IPS-NIHi11 (cell line): ENCODE measurements at regions not wholly inside any gene's neighbourhood (a gene's known extent, or its start where the extent isn't known, plus 50 kb on each side); places are given as distances from the start of the nearest gene placed in this dataset.
A peak's percentile ranks its signal among the peaks of the same experiment; 100 is the strongest.

Experiments
- DNase-seq: peaks from one replicate; pipeline ENCODE4 v3.0.0; 2012; ENCODE audit warnings: mixed read lengths, low spot score

GRCh38 chr10:130820880-130821482 lies 490.5 kb downstream of the TCERG1L start:
- DNase-seq = no peak

DNA sequence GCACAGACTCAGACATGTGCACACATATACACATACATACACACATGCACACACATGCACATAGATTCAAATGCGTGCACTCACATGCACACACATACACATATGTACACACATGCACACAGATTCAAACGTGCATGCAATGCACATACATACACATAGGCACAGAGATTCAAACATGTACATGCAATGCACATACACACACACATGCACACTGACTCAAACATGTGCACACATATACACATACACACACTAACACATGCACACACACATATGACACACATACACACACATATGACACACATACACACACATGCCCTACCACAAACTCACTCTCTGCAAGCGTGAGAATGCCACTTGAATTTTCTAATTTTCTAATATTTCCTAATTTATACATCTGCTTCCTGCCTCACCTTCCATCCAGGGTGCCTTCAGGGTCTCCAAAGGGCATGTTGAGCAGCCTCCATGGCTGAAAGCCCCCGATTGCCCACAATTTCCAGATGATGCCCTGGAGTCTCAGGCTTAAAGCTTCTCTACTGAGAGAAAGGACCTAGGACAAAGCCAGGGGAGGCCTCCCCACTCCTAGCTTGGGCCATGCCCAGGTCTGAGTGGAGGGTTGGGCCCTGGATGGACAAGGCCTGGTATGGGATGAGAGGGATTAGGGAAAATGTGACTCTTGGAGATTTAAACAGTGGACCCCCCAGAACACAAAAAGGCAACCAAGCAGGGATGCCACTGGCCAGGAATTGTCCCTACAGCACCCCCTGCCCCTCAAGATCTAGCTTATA lies 487.1 kb downstream of the TCERG1L start:
- DNase-seq = no peak

GRCh38 chr10:130833596-130833995 lies 477.9 kb downstream of the TCERG1L start:
- DNase-seq = no peak

DNA sequence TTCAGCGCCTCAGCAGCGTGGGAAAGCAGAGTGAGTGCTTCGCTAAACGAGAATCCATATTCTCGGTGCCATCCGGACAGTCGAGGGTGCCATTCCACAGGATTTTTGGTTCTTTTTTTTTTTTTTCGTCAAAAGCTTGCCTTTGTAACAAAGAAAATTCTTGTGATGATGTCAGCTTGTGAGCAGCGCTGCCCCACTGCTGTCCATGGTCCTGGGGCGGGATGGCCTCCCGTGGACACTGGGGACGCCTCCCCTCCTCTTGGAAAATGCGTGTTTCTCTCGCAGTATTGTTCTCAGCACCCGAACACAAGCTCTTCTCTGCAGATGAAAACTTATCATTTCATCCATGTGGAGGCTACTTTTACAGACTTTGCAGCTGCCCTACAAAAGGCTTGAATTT lies 477.4 kb downstream of the TCERG1L start:
- DNase-seq = peak; percentile 54

- no peak for DNase-seq
These were observed 476.9 kb downstream of the TCERG1L start for GRCh38 chr10:130834573-130834972.

DNA sequence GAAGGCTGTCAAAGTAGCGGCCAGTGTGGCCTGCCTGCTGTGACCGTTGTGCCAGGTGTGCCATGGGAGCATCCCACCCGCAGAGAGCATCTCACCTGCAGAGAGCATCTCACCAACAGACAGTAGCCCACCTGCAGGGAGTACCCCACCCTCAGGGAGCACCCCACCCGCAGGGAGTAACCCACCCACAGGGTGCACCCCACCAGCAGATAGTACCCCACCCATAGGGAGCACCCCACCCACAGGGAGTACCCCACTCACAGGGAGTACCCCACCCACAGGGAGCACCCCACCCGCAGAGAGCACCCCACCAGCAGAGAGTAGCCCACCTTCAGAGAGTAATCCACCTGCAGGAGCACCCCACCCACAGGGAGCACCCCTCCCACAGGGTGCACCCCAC lies 476.5 kb downstream of the TCERG1L start:
- DNase-seq = no peak

GRCh38 chr10:130836344-130836743 lies 475.2 kb downstream of the TCERG1L start:
- no peak for DNase-seq

DNA sequence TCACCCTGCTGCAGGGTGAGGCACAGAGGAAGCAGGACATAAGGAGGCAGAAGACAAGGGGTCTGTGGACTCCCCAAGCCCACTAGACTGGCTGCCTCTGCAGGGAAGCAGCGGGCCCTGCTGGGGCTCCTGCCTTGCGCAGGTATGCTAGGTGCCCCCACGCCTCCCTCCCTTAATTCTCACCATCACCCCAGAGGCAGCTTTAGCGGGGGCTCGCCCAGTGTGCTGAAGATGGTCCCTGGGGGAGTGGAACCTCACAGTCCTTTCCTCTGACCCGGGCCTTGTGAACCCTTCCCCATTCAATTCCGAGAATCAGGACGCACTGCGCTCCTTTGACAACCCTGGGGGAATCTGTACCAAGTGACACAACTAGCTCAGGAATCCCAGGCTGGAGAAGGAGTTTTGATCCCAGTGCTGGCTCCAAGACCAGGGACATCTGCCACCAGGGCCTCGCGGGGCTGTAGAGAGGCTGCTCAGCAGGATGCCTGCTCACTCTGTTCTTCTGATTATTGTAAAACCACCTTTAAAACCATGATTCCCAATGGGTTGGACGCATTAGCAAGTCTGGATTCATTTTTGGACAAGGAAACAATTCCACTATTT lies 468.4 kb downstream of the TCERG1L start:
- no peak for DNase-seq

DNA sequence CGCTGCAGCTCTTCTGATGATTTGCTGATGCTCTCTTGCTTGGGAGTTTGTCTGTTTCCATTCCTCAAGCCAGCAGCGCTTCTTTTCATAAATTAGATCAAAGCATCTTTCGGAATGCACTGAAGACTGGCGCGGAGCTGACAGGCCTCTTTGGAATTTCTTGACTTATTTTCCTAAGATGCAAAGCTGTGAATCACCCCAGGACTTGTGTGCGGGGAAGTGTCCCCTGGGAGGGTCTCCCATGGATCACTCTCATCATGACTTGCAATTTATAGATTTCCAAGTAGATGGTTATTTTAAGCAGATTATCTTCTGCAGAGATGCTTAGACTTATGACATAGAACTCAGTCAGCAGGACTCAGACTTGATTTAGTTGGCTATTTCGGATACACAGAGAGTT lies 467.2 kb downstream of the TCERG1L start:
- no peak for DNase-seq

- no peak for DNase-seq
These were observed 464.4 kb downstream of the TCERG1L start for GRCh38 chr10:130847170-130847569.

GRCh38 chr10:130848855-130849254 lies 462.7 kb downstream of the TCERG1L start:
- DNase-seq = no peak

DNA sequence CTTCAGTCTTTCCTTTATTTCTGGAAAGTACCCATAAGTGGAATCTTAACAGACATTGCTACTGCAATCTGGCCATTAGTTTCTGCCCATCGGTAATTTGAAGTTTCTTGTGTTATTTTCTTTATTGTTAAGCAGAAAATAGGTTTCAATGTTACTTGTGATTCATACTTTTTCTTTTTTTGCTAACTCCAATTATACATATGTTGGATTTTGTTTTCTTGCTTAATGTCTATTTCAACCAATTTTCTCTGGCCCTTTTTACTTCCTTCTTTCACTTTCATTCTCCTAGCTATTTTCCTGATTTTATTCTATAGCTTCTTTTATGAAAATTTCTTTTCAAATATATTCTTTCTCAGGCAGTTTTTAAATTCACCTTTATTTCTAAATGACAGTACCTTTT lies 457.4 kb downstream of the TCERG1L start:
- DNase-seq = no peak

DNA sequence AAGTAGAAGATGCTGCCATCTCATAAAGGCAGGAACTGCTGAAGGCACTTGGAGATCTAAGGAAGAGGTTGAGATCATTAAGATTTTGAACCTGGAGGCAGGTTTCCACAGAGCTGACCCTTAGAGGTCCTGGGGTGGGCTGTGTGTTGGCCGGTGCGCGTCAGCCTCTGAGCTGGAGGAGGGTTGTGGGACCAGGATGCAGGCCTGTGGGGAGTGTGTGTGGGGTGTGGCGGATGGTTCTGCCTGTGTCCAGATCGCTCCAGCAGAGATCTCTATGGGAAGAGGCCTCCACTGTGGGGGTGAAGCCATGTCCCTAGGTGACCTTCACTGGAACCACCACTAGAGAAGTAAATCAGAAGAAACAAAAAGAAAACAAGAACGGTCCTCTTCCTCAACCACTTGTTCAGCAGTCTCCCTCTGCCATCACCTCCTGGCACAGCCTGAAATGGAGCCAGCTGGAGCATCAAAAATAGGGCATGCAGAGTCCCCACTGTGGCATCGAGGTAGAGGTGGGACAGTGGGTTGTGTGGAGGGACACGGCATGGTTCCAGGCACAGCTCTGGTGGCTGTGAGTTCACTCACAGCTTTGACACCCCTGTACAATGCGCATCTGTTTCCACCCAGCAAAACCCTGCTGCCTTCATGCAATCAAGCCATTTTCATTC lies 453.8 kb downstream of the TCERG1L start:
- DNase-seq = no peak

- DNase-seq = no peak
These were observed 452.9 kb downstream of the TCERG1L start for GRCh38 chr10:130858626-130859025.

DNA sequence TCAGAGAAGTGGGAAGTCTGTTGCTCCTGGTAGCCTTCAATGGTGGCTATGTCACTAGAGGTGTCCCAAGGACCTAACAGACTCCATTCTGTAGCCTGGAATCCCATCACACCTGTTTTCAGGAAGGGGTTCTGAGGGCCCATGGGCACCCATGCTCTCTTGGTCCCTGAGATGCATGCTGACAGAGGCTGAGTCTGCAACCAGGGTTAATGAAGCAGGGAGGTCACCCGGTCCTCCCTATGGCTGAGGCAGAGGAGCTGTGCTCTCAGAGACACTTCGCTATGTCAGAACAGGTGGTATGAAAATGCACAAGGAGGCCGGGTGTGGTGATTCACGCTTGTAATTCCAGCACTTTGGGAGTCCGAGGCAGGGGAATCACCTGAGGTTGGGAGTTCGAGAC lies 452.1 kb downstream of the TCERG1L start:
- no peak for DNase-seq

- DNase-seq = no peak
These were observed 449.4 kb downstream of the TCERG1L start for GRCh38 chr10:130862122-130862521.

DNA sequence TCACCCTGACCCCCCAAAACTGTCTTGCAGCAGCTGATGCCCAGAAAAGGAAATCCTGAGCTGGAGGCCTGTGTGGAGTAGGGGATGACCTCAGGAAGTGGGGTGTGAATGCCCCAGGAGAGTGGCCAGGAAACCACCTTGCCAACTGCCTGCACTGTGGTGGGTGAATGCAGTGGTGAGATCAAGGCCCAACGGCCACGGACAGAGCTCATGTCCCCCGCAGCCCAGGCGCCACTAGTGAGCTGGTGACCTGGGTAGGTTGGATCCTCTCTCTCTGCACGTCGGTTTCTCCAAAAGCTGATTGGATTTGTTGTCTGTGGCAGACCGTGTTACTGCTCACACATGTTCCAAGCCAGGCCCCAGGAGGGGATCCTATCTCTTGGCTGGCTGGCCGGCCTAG lies 448.9 kb downstream of the TCERG1L start:
- no peak for DNase-seq

DNA sequence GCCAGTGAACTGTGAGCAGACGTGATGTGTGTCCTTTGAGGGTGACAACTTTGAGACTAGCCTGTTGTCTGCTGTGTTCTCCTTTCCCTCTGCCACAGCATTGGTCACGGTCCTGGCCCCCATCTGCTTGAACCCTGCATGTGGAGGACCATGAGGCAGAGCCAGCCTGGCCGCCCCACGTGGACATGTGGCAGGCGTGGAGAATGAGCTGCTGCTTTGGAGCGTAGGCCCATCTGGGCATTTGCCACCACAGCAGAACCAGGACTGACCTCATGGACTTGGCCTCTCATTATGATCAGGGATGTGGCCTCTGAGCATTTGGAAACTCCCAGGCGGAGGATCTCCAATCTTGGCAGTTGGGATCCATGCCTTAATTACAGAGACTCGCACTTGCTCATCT lies 448.5 kb downstream of the TCERG1L start:
- DNase-seq = no peak

DNA sequence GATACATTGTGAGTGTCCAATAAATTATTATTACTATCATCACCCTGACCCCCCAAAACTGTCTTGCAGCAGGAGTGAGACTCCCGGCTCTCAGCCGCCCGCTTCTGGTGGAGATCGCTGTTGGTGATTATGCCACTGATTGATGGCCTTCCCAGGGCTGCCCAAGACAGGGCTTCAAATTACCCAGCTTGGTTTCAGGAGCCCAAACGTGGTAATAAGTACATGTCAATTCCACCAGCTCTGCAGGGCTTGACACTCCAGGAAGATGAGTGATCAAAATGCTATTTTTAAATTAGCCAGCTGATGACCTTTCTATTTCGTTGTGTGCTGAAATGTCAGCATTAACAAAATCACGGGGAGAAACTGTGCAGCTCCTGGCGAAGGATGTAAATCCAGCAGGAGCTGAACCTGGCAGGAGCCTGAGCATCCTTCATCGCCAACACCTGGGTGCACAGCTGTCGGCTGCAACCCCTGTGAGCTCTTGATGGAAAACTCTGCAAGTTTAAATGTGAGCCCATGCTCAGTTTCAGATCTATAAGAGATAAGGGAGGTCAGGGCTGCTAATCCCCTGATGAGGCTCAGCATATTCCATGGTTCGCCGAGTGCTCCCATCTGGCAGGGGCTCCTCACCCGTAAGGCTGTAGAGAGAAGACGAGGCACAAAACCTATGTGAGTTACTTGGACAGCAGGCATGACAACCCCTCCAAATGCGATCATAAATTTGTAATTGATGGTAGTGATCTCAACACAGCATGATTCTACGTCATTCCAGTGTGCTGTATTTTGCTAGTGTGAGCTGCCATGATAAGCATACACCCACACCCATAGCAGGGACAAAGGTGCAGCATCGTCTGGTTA lies 446.3 kb downstream of the TCERG1L start:
- DNase-seq = no peak

DNA sequence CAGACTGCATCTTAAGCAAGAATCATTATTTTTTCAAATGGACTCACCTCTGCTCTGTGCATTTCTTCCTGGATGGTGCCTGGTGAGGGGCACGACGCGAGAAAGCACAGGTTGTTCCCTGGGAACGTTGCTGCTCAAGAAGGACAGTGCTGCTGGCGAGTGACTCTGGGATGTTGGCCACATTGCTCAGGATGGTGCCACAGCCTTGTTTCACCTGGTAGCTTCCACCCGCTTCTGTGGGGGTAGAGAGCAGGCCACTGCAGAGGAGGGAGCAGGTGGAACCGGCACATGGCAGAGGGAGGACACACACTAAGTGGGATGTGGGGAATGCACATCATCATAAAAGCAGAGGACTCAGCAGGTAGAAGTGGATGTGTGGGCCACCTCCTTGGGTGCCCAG lies 444.7 kb downstream of the TCERG1L start:
- DNase-seq = no peak

DNA sequence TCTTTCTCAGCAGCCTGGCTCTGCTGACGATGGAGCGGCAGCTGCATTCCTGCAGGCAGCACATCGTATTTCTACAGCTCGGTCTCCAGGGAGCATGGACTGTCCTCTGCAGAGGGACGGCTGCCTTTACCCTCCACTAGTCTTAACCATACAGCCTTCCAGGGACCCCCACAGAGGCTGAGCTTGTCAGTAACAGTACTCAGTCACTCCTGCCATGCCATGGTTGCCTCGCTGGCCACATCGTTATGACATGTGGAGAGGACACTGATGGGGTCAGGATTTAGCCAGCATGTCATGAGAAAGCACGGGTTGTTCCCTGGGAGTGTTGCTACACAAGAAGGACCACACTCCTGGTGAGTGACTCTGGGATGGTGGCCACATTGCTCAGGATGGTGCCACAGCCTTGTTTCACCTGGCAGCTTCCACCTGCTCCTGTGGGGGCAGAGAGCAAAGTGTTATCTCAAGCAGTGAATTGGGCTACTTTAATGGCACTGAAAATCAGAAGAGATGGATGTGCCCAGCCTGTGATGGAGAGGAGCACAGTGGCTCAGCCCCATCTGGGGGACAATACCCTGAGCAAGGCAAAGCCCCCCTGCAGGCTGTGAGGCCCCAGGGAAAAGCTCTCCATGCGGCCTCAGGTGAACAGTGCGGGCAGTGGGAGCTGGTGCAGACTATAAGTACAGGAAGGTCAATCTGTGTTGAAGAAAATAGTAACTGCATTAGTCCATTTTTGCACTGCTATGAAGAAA lies 443.9 kb downstream of the TCERG1L start:
- no peak for DNase-seq
